SK-N-SH (cell line): ENCODE measurements at regions not wholly inside any gene's neighbourhood (a gene's known extent, or its start where the extent isn't known, plus 50 kb on each side); places are given as distances from the start of the nearest gene placed in this dataset.

ENCODE experiments used
- CTCF ChIP-seq: fragments of 200-600 bp; sonication (generic); IDR thresholded peaks from 2 replicates; pipeline ENCODE4 v1.6.1; 2017; ENCODE audit warnings: antibody characterized with exemption, mild to moderate bottlenecking, moderate library complexity
- EP300 ChIP-seq, 2 experiments: IDR thresholded peaks; 2 replicates each; pipeline versions ENCODE4 v1.4.0 to v1.6.1; 2012; ENCODE audit warnings: borderline replicate concordance in 1 of 2, low read depth in 1 of 2, low read length in 1 of 2
- FOXM1 ChIP-seq: IDR thresholded peaks from 2 replicates; pipeline ENCODE4 v1.4.0; 2012; ENCODE audit warnings: low read depth, mild to moderate bottlenecking
- MAX ChIP-seq: IDR thresholded peaks from 2 replicates; pipeline ENCODE4 v1.4.0; 2012; ENCODE audit warnings: low read depth
- NRF1 ChIP-seq: IDR thresholded peaks from 2 replicates; pipeline ENCODE4 v1.6.1; 2012; ENCODE audit warnings: low read depth, mild to moderate bottlenecking, low read length
- POLR2AphosphoS5 ChIP-seq: IDR thresholded peaks from 2 replicates; pipeline ENCODE4 v1.6.1; 2012; ENCODE audit warnings: low read depth, low read length
- RCOR1 ChIP-seq: fragments of 150-350 bp; IDR thresholded peaks from 2 replicates; pipeline ENCODE4 v1.6.1; 2017; ENCODE audit warnings: antibody characterized with exemption, low read length
- RFX5 ChIP-seq: IDR thresholded peaks from 2 replicates; pipeline ENCODE4 v1.6.1; 2012; ENCODE audit warnings: mild to moderate bottlenecking, improper control_type of control experiment, low read length
- SIN3A ChIP-seq: IDR thresholded peaks from 2 replicates; pipeline ENCODE4 v1.6.1; 2012; ENCODE audit warnings: low read depth, mild to moderate bottlenecking, low read length, moderate library complexity, borderline replicate concordance
- TEAD4 ChIP-seq: IDR thresholded peaks from 2 replicates; pipeline ENCODE4 v1.4.0; 2012; ENCODE audit warnings: mild to moderate bottlenecking, borderline replicate concordance; ENCODE audit not compliant: insufficient read depth
- USF1 ChIP-seq: IDR thresholded peaks from 2 replicates; pipeline ENCODE4 v1.4.0; 2012; ENCODE audit warnings: low read depth, borderline replicate concordance
- USF2 ChIP-seq: fragments of 150-350 bp; IDR thresholded peaks from 2 replicates; pipeline ENCODE4 v1.6.1; 2017; ENCODE audit warnings: antibody characterized with exemption, low read length, low read depth, borderline replicate concordance
- YY1 ChIP-seq: IDR thresholded peaks from 2 replicates; pipeline ENCODE4 v1.4.0; 2012; ENCODE audit warnings: low read depth, mild to moderate bottlenecking

- TF ChIP-seq USF1 (no peak), SIN3A (no peak), EP300 (IDR thresholded peaks at IDR 0.05; ENCODE audit: borderline replicate concordance in 1 of 2, low read depth in 1 of 2, low read length in 1 of 2) (no peak), CTCF (no peak), NRF1 (no peak), YY1 (no peak), RFX5 (no peak), FOXM1 (no peak), MAX (no peak), TEAD4 (no peak), POLR2AphosphoS5 (no peak), RCOR1 (no peak), USF2 (no peak)
Observed at GRCh38 chr17:79360196-79360595, 250.7 kb downstream of the RBFOX3 start.
